HS-5 (cell line): ENCODE measurements at regions not wholly inside any gene's neighbourhood (a gene's known extent, or its start where the extent isn't known, plus 50 kb on each side); places are given as distances from the start of the nearest gene placed in this dataset.

Experiments
- DNase-seq: peaks from one replicate; pipeline ENCODE4 v3.0.0-alpha.2; 2012; ENCODE audit warnings: low read depth

- DNase-seq: no peak
These were observed 248.2 kb downstream of the TMX3 start for GRCh38 chr18:68466672-68467071.

- DNase-seq: no peak
These were observed 252.1 kb downstream of the TMX3 start for GRCh38 chr18:68462766-68463165.

DNA sequence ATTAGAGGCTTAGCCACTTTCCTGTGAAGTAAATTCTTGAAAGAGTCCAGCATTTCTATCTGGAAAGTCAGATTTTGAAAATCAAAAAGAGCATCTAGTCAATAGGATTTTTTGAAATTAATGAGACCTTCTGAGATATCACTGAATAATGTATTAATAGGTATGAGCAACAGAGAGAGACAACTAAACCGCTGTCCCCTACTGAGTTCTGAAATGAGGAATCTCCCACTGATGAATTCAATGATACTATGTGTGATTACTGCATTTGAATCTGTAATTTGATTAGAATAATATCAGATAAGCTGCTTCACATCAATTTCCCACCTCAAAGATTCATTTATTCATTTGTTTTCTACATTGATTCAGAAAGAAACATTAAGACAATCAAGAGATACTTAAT, 252.8 kb downstream of the TMX3 start:
- no peak for DNase-seq

- DNase-seq: no peak
These were observed 253.4 kb downstream of the TMX3 start for GRCh38 chr18:68461481-68462018.

DNA sequence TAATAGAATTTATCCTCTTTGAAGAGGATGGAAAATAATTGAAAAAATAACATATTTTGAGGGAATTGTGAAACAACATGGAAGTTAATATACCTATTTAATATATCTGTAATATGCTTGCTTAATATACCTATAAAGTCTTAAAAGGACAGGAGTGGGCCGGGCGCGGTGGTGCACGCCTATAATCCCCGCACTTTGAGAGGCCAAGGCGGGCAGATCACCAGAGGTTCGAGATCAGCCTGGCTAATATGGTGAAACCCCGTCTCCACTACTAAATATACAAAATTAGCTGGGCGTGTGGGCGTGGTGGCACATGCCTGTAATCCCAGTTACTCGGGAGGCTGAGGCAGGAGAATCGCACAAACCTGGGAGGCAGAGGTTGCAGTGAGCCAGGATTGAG, 254.9 kb downstream of the TMX3 start:
- DNase-seq: no peak

DNA sequence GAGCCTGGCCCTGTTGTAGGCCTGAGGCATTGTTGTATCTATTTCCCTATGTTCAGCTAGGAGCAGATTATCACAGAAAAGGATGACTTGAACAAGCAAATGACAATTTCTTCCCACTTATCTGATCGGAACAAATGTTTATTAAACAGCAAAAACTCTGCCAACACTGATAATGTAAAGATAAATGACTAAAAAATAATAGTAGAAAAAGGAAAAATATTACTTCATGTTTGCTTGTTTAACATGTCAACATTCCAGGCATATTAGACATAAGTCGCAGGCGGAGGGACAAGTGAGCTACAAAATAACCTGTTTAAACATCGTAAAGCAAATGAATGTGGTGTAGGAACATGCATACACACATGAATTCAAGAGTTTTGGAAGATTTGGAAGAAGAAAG, 257.9 kb downstream of the TMX3 start:
- DNase-seq: no peak

GRCh38 chr18:68455229-68455603, 259.7 kb downstream of the TMX3 start:
- no peak for DNase-seq

DNA sequence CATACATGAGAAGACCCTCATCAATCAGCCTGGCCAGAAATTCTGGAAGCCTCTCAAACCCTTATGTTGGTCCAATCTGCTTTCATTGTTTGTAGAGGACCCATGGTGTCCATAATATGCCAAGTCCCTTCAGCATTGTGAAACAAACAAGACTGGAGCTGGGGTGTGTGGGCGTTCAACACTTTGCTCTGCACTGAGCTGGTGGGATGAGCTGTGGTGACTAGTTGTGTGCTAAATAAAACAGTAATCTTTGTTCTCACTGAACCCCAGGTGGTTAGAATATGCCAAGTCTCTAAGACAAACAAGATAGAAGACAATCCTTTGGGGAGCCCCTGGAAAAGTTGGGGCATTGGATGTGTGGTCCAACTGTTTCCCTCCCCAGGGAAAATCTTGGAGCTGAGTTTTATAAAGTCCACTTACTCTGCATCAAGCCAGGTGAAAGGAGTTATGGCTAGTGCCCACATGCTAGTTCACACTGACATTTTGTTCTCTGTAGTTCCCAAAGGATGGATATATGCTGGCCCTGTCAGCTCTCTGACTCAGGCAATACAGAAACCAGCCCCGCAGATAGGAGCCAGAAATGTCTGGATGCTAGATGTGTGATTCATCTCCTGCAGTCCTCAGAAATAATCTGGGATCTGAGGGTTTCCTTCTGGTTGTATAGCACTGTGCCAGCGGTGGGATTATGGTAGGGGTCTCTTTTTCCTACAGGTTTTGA, 260.2 kb downstream of the TMX3 start:
- DNase-seq: no peak

GRCh38 chr18:68449292-68449691, 265.6 kb downstream of the TMX3 start:
- no peak for DNase-seq

DNA sequence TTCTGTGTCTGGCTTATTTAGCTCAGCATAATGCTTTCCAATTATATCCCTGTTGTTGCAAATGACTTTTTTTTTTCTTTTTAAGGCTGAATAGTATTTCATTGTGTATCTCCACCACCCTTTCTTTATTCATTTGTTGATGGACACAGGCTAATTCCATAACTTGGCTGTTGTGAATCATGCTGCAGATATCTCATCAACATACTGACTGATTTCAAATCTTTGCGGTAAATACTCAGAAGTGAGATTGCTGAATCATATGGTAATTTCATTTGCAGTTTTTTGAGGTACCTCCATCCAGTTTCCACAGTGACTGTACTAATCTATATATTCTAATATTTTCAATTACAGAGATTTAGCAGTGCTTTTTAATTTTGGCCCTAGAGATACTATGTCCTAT, 266.2 kb downstream of the TMX3 start:
- DNase-seq: no peak

DNA sequence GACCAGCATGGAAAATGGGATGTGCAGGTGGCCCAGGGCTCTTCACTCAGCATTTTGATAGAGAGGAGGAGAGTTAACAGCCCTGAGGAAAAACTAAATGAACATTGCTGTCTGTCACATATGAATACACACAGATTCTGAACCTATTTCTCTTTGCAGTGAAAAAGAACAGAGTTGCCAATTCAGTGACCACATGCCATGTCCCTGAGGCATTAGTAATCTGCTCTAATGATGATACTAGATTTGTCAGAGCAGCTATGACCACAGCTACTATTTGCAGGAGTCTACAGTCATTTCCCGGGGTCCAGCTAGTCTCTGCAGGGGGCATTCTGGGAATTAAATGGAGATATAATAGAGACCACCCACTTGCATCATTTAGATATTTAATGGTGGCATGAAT, 267.6 kb downstream of the TMX3 start:
- DNase-seq: no peak

DNA sequence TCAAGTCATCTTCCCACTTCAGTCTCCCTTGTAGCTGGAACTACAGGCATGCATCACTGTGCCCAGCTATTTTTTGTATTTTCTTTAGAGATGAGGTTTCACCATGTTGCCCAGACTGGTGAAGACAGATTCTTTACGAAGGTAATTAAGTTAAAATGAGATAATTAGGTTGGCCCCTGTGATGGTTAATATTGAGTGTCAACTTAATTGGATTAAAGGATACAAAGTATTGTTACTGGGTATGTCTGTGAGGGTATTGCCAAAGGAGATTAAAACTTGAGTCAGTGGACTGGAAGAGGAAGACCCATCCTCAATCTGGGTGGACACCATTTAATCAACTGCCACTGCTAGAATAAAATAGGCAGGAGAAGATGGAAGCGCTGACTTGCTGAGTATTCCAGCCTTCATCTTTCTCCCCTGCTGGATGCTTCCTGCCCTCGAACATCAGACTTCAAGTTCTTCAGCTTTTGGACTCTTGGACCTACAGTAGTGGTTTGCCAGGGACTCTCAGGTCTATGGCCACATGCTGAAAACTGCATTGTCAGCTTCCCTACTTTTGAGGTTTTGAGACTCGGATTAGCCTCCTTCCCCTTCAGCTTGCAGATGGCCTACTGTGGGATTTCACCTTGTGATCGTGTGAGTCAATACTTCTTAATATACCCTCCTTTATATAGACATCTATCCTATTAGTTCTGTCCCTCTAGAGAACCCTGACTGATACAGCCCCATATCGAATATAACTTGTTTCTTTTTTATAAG, 269.1 kb downstream of the TMX3 start:
- DNase-seq: no peak

DNA sequence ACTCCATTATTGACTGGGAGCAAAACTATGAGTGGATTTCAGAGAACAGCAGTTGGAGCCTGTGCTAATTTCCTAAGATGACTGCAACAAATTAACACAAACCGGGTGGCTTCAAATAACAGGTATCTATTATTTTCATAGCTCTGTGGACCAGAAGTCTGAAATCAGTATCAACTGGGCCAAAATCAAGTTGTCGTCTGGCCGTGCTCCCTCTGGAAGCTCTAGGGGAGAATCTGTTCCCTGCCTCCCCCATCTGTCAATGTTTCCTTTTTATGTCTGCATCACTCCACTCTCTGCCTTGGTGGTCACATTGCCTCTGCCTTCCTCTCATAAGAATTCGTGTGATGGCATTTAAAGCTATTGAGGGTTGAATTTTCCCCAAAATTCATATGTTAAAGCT, 269.8 kb downstream of the TMX3 start:
- DNase-seq: no peak

- DNase-seq: no peak
These were observed 273.7 kb downstream of the TMX3 start for GRCh38 chr18:68441241-68441640.

- DNase-seq: no peak
These were observed 274.5 kb downstream of the TMX3 start for GRCh38 chr18:68440433-68440832.

GRCh38 chr18:68439642-68440041, 275.3 kb downstream of the TMX3 start:
- no peak for DNase-seq

DNA sequence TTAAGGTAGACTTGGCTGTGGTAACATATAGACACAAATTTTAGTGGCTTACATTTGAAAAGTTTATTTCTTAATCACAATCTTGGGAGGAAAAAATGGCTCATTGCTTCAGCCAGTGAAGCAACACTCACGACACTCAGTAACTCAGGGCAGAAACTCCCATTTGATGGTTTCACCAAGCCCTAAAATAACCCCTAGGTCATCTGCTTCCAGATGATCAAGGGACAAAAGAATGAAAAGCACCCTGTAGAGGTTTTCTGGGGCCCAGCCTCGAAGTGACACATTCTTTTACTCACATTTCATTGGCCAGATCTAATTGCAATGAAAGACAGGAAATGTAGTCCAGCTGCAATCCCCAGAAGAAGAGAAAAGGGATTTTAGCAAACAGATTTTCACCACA, 275.9 kb downstream of the TMX3 start:
- DNase-seq: peak; percentile 87

DNA sequence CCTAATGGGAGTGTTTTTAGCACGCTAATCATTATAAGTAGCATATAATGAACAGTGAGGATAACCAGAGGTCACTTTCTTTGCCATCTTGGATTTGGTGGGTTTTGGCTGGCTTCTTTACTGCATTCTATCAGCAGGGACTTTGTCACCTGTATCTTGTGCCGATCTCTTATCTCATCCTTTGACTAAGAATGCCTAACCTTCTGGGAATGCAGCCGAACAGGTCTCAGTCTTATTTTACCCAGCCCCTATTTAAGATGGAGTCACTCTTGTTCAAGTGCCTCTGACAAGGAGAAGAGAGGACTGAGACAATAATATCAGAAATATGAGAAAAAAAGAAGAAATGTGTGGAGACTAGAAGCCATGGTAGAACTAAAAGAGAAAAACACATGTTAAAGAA, 276.4 kb downstream of the TMX3 start:
- DNase-seq: no peak

GRCh38 chr18:68436485-68436884, 278.4 kb downstream of the TMX3 start:
- no peak for DNase-seq

GRCh38 chr18:68435581-68435980, 279.3 kb downstream of the TMX3 start:
- DNase-seq: no peak

- no peak for DNase-seq
These were observed 283.0 kb downstream of the TMX3 start for GRCh38 chr18:68431922-68432198.

DNA sequence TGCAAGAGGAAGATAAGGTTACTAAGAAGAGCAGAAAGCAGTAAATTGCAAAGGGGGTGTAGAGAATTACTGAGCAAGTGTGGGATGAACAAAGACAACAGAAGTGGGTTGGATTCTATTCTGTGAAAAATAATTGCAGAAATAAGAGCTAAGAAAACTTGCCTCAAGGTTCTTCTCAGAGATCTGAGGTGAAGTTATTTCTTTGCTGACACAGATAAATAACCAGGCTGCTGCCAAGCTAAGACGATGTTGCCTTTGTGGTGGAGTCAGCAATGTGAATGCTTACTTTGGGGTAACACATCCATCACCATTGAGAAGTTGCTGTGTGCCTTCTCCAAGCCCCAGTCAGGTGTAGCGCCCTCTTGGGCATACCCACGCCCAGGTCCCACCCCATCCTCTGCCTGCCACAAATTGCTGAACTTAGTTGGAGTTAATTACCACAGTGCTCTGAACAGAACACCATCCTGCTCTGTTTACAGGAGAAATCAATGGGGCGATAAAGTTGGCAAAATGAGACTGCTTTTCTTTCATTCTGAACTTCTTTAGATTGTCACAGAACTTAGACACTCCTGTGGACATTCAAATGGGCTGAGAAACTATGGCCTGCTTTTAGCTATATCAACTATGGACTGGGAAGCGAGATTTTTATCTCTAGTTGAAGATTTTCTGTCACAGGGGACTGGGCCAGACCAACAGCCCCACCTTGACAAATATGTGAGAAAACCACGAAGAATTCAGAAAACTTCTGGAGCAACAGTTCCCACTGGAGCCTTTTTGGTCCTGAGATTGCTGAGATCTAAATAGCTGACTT, 283.6 kb downstream of the TMX3 start:
- DNase-seq: no peak

GRCh38 chr18:68429841-68430240, 285.1 kb downstream of the TMX3 start:
- DNase-seq: no peak
